GM23338 (cell line): ENCODE measurements at regions not wholly inside any gene's neighbourhood (a gene's known extent, or its start where the extent isn't known, plus 50 kb on each side); places are given as distances from the start of the nearest gene placed in this dataset.

Source experiments
- CTCF ChIP-seq, 2 experiments: fragments of 200-600 bp in 1 of 2; sonication (generic) in 1 of 2; conservative IDR thresholded peaks; 2 replicates each; pipeline versions ENCODE4 v1.5.1 to v1.6.1; 2016 to 2017; ENCODE audit warnings: antibody characterized with exemption in 2 of 2, low read depth in 2 of 2, mild to moderate bottlenecking in 2 of 2, moderate library complexity in 1 of 2
- POLR2AphosphoS5 ChIP-seq: IDR thresholded peaks from 2 replicates; pipeline ENCODE4 v1.6.1; 2016; ENCODE audit warnings: antibody characterized with exemption, low read depth

GRCh38 chr3:119085070-119085439 lies 50.4 kb upstream of the IGSF11 start:
- TF ChIP-seq CTCF (conservative IDR thresholded peaks at IDR 0.05; ENCODE audit: low read depth in 2 of 2): peak; percentile 44 to 67
- TF ChIP-seq POLR2AphosphoS5: no peak
